Epithelial cell of esophagus (primary cell): ENCODE measurements at regions not wholly inside any gene's neighbourhood (a gene's known extent, or its start where the extent isn't known, plus 50 kb on each side); places are given as distances from the start of the nearest gene placed in this dataset.
A peak's percentile ranks its signal among the peaks of the same experiment; 100 is the strongest.

Experiments
- DNase-seq: peaks from one replicate; pipeline ENCODE4 v3.0.0; 2010; ENCODE audit warnings: low read depth
- H3K4me3 ChIP-seq: 2 replicates; pipeline ENCODE4 v1.5.1; 2011; ENCODE audit warnings: mild to moderate bottlenecking, low read length, control low read depth
- CTCF ChIP-seq: IDR thresholded peaks from 2 replicates; pipeline ENCODE4 v1.5.1; 2011; ENCODE audit warnings: low read depth, mild to moderate bottlenecking, low read length, control low read depth, inconsistent platforms; ENCODE audit not compliant: insufficient read depth; ENCODE audit errors: missing control alignments

- peak; percentile 72 for DNase-seq
- no peak for TF ChIP-seq CTCF
- H3K4me3 ChIP-seq = no peak overlapping the region
Observed at GRCh38 chr7:121748546-121748945, 124.4 kb upstream of the PTPRZ1 start.

GRCh38 chr7:121745856-121746255 lies 127.1 kb upstream of the PTPRZ1 start:
- no peak for TF ChIP-seq CTCF
- H3K4me3 ChIP-seq = no peak overlapping the region
- peak; percentile 67 for DNase-seq

- no peak for TF ChIP-seq CTCF
- peak; percentile 57 for DNase-seq
- no peak overlapping the region for H3K4me3 ChIP-seq
Observed at GRCh38 chr7:121744877-121745276, 128.1 kb upstream of the PTPRZ1 start.

- DNase-seq = peak; percentile 92
- no peak overlapping the region for H3K4me3 ChIP-seq
- no peak for TF ChIP-seq CTCF
Observed at GRCh38 chr7:121744319-121744718, 128.6 kb upstream of the PTPRZ1 start.

GRCh38 chr7:121741896-121742295 lies 131.1 kb upstream of the PTPRZ1 start:
- H3K4me3 ChIP-seq = no peak overlapping the region
- peak; percentile 95 for DNase-seq
- TF ChIP-seq CTCF = no peak

GRCh38 chr7:121739465-121739864 lies 133.5 kb upstream of the PTPRZ1 start:
- no peak for TF ChIP-seq CTCF

GRCh38 chr7:121730869-121731268 lies 142.1 kb upstream of the PTPRZ1 start:
- no peak overlapping the region for H3K4me3 ChIP-seq
- TF ChIP-seq CTCF = no peak
- DNase-seq = no peak

More at GRCh38 chr7:121739465-121739864, 133.5 kb upstream of the PTPRZ1 start:
- no peak overlapping the region for H3K4me3 ChIP-seq
- no peak for DNase-seq
